PC-9 (cell line): ENCODE measurements at regions not wholly inside any gene's neighbourhood (a gene's known extent, or its start where the extent isn't known, plus 50 kb on each side); places are given as distances from the start of the nearest gene placed in this dataset.

ENCODE experiments used
- CTCF ChIP-seq: fragments of 200-600 bp; sonication (generic); conservative IDR thresholded peaks from 2 replicates; pipeline ENCODE4 v1.6.1; 2017; ENCODE audit warnings: mixed run types, antibody characterized with exemption, mild to moderate bottlenecking, moderate library complexity
- EZH2 ChIP-seq: fragments of 200-600 bp; sonication (generic); IDR thresholded peaks from 2 replicates; pipeline ENCODE4 v1.8.0; 2017; ENCODE audit warnings: antibody characterized with exemption, low read depth

GRCh38 chr2:23123686-23124085 is 261.3 kb upstream of the KLHL29 start:
- TF ChIP-seq CTCF (no peak), EZH2 (no peak)
